OCI-LY7 (cell line): ENCODE measurements at regions not wholly inside any gene's neighbourhood (a gene's known extent, or its start where the extent isn't known, plus 50 kb on each side); places are given as distances from the start of the nearest gene placed in this dataset.

Experiments
- BruUV-seq: library from RNA; stranded (reverse); fragments of 400-500 nt; replicated peaks from 2 replicates; lab custom pipeline; 2021; lab: Mats Ljungman, UMichigan
- CTCF ChIA-PET: fragments of 300-600 bp; sonication (Branson Sonifier 250); formaldehyde crosslinking; loops from one replicate; lab custom pipeline; 2022; ENCODE audit warnings: antibody characterized with exemption; ENCODE audit not compliant: unreplicated experiment; lab: Charles Lee
- POLR2A ChIA-PET: fragments of 300-600 bp; sonication (Branson Sonifier 250); formaldehyde crosslinking; loops from one replicate; lab custom pipeline; 2022; ENCODE audit warnings: antibody characterized with exemption; lab: Charles Lee
- DNase-seq: peaks from one replicate; pipeline ENCODE4 v3.0.0-alpha.2; 2015; ENCODE audit warnings: low spot score
- H2AFZ ChIP-seq: fragments of 200-600 bp; sonication (generic), shearing (Covaris generic); 2 replicates; pipeline ENCODE4 v1.6.1; 2014; ENCODE audit warnings: mild to moderate bottlenecking, antibody characterized with exemption, low read length, moderate library complexity
- H3K27ac ChIP-seq: fragments of 200-600 bp; sonication (generic); 2 replicates; pipeline ENCODE4 v1.5.1; 2014; ENCODE audit warnings: mixed run types, low read depth, mild to moderate bottlenecking, moderate library complexity, low read length, inconsistent platforms; ENCODE audit not compliant: poor library complexity, severe bottlenecking
- H3K36me3 ChIP-seq: fragments of 200-600 bp; sonication (generic); 2 replicates; pipeline ENCODE4 v1.6.1; 2014; ENCODE audit warnings: mild to moderate bottlenecking, antibody characterized with exemption, low read length, moderate library complexity, mixed read lengths; ENCODE audit not compliant: insufficient read depth
- H3K4me1 ChIP-seq: fragments of 200-600 bp; sonication (generic); 2 replicates; pipeline ENCODE4 v1.5.1; 2014; ENCODE audit warnings: mild to moderate bottlenecking, low read length; ENCODE audit not compliant: insufficient read depth, poor library complexity, severe bottlenecking
- H3K4me2 ChIP-seq: fragments of 200-600 bp; sonication (generic); 2 replicates; pipeline ENCODE4 v1.6.1; 2014; ENCODE audit warnings: mild to moderate bottlenecking, low read length
- H3K4me3 ChIP-seq: fragments of 200-600 bp; sonication (generic); 2 replicates; pipeline ENCODE4 v1.5.1; 2014; ENCODE audit warnings: mild to moderate bottlenecking, low read depth, low read length; ENCODE audit not compliant: poor library complexity, severe bottlenecking
- H3K79me2 ChIP-seq: fragments of 200-600 bp; sonication (generic); 2 replicates; pipeline ENCODE4 v1.6.1; 2016; ENCODE audit warnings: low read depth, mild to moderate bottlenecking, low read length, moderate library complexity, mixed read lengths; ENCODE audit not compliant: insufficient read depth
- H3K9me2 ChIP-seq: fragments of 200-600 bp; sonication (generic); 2 replicates; pipeline ENCODE4 v1.6.1; 2016; ENCODE audit warnings: mild to moderate bottlenecking, low read length, mixed read lengths; ENCODE audit not compliant: insufficient read depth
- H3K9me3 ChIP-seq: fragments of 200-600 bp; sonication (generic); 2 replicates; pipeline ENCODE4 v1.6.1; 2014; ENCODE audit warnings: mild to moderate bottlenecking, mixed run types, low read length, mixed read lengths
- H4K20me1 ChIP-seq: fragments of 200-600 bp; sonication (generic); 2 replicates; pipeline ENCODE4 v1.6.1; 2014; ENCODE audit warnings: mild to moderate bottlenecking, antibody characterized with exemption, low read length, moderate library complexity, mixed read lengths; ENCODE audit not compliant: insufficient read depth
- CTCF ChIP-seq: fragments of 200-600 bp; sonication (generic); conservative IDR thresholded peaks from 2 replicates; pipeline ENCODE4 v1.5.1; 2014; ENCODE audit warnings: mild to moderate bottlenecking, antibody characterized with exemption, low read length, moderate library complexity, mixed read lengths
- EZH2phosphoT487 ChIP-seq: fragments of 200-600 bp; sonication (generic); IDR thresholded peaks from 2 replicates; pipeline ENCODE4 v1.6.1; 2018; ENCODE audit warnings: low read depth, borderline replicate concordance, mild to moderate bottlenecking, mixed run types, antibody characterized with exemption, low read length, moderate library complexity, mixed read lengths
- intact Hi-C: fragments of 100-400 bp; cut with micrococcal nuclease; formaldehyde crosslinking; loops from one replicate; pipeline ENCODE4 v1.10.0; 2022; ENCODE audit not compliant: unreplicated experiment

DNA sequence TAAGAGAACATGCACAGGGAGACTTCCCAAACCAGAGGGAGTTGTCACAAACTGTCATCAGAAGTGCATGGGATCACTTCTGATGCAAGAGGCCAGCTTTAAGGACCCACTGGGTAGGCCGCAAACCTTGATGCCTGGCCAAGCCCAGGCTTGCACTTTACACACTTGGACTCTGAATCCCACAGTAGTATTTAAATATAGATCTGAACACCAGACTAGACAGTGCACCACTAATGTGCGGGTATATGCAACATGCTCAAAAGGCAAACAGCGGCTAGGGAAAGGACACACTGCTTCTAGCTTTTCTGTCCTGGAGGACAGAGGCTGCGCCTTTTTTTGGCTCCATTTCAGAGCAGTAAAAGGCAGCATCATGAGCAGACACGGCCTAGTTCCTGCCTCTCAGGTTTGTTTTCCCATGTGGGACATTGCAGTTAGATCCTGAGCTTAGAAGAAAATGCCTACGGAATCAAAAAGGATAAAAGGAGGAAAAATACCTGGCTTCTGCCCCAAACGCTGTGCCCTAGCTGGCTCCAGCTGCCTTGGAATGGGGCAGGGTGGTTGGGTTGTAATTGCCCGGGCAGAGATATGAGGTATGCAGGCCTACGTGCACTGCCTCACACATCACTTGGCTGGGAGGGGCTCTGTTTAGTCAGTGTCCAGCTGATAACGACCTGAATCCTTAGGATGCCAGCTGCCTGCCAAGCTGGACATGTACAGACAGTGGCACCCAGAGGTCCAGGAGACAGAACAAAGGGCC is 84.5 kb upstream of the EGLN3 start:
- Histone ChIP-seq H3K9me2 (no peaks in the 10 kb centered on the region), H2AFZ (no peak overlapping the region), H3K4me3 (no peak overlapping the region), H3K36me3 (no peaks in the 10 kb centered on the region), H3K9me3 (no peaks in the 10 kb centered on the region), H4K20me1 (no peaks in the 10 kb centered on the region), H3K27ac (no peak overlapping the region), H3K79me2 (no peaks in the 10 kb centered on the region), H3K4me1 (no peaks in the 10 kb centered on the region), H3K4me2 (no peak overlapping the region)
- ChIA-PET POLR2A (no interaction called here), CTCF (no interaction called here)
- no peak for DNase-seq
- TF ChIP-seq EZH2phosphoT487 (no peak), CTCF (no peak)
- intact Hi-C loops = no loop called here
- BruUV-seq = no TSS peak

DNA sequence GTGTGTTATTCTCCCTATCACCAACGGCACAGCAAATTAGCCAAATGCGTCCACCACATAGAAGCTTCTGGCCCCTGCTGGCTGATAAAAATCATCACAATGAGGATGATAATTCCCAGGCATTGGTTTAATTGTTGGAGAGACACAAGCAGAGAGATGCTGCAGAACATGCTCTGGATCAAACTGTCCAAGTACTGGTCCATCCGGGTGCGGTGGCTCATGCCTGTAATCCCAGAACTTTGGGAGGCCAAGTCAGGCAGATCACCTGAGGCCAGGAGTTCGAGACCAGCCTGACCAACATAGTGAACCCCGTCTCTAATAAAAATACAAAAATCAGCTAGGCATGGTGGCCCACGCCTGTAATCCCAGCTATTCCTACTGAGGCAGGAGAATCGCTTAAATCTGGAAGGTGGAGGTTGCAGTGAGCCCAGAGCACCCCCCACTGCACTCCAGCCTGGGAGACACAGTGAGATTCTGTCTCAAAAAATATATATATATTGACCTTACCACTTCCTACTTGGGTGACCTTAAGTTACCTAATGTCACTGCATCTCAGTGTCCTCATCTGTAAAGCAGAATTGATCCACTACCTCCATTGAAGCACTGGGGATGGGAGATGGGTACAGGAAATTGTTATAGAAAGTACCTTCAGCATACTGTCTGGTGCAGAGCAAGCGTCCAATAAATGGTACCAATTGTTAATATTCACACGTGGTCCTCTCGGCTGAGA is 83.7 kb upstream of the EGLN3 start:
- CTCF ChIA-PET = no interaction called here
- BruUV-seq = no TSS peak
- H3K79me2 ChIP-seq = no peaks in the 10 kb centered on the region
- POLR2A ChIA-PET = no interaction called here
- no peaks in the 10 kb centered on the region for H3K36me3 ChIP-seq
- no peak overlapping the region for H3K4me2 ChIP-seq
- no peaks in the 10 kb centered on the region for H3K9me3 ChIP-seq
- no peak overlapping the region for H2AFZ ChIP-seq
- intact Hi-C loops = no loop called here
- no peak overlapping the region for H3K4me3 ChIP-seq
- H4K20me1 ChIP-seq = no peaks in the 10 kb centered on the region
- H3K4me1 ChIP-seq = no peaks in the 10 kb centered on the region
- DNase-seq = no peak
- no peaks in the 10 kb centered on the region for H3K9me2 ChIP-seq
- TF ChIP-seq CTCF (no peak), EZH2phosphoT487 (no peak)
- no peak overlapping the region for H3K27ac ChIP-seq

GRCh38 chr14:34032720-34033119 is 81.8 kb upstream of the EGLN3 start:
- no peaks in the 10 kb centered on the region for H3K4me1 ChIP-seq
- POLR2A ChIA-PET = interaction anchor here (0.5 kb wide), 1 partner anchor 22 kb away, joined by 4 read pairs; no protein-coding TSS in a partner anchor
- DNase-seq = no peak
- no peaks in the 10 kb centered on the region for H3K36me3 ChIP-seq
- no peaks in the 10 kb centered on the region for H3K9me2 ChIP-seq
- intact Hi-C loops = no loop called here
- H3K27ac ChIP-seq = no peak overlapping the region
- no peak overlapping the region for H3K4me3 ChIP-seq
- no peak overlapping the region for H2AFZ ChIP-seq
- CTCF ChIA-PET = no interaction called here
- H3K79me2 ChIP-seq = no peaks in the 10 kb centered on the region
- H3K4me2 ChIP-seq = no peak overlapping the region
- BruUV-seq = no TSS peak
- no peaks in the 10 kb centered on the region for H3K9me3 ChIP-seq
- no peaks in the 10 kb centered on the region for H4K20me1 ChIP-seq
- TF ChIP-seq EZH2phosphoT487 = no peak
- no peak for TF ChIP-seq CTCF
